Caco-2 (cell line): ENCODE measurements at regions not wholly inside any gene's neighbourhood (a gene's known extent, or its start where the extent isn't known, plus 50 kb on each side); places are given as distances from the start of the nearest gene placed in this dataset.

Experiments
- BruUV-seq: library from RNA; stranded (reverse); fragments of 400-500 nt; replicated peaks from 2 replicates; lab custom pipeline; 2021; lab: Mats Ljungman, UMichigan
- CTCF ChIA-PET: fragments of 300-600 bp; sonication (Branson Sonifier 250); formaldehyde crosslinking; loops from one replicate; lab custom pipeline; 2022; ENCODE audit warnings: antibody characterized with exemption; lab: Charles Lee
- POLR2A ChIA-PET: fragments of 300-600 bp; sonication (Branson Sonifier 250); formaldehyde crosslinking; loops from one replicate; lab custom pipeline; 2022; ENCODE audit warnings: antibody characterized with exemption; lab: Charles Lee
- DNase-seq, 2 experiments: peaks; one replicate each; pipeline versions ENCODE4 v3.0.0 to v3.0.0-alpha.2; 2020 to 2022
- H3K27me3 ChIP-seq: replicated peaks from 2 replicates; pipeline ENCODE4 v1.6.0; 2011; ENCODE audit warnings: low read length; ENCODE audit not compliant: control insufficient read depth, insufficient read depth
- H3K36me3 ChIP-seq: 2 replicates; pipeline ENCODE4 v1.5.1; 2011; ENCODE audit warnings: low read length; ENCODE audit not compliant: control insufficient read depth, insufficient read depth
- H3K4me1 ChIP-seq: fragments of 250-450 bp; sonication (Bioruptor Pico); 2 replicates; pipeline ENCODE4 v1.5.1; 2020; ENCODE audit warnings: mild to moderate bottlenecking
- H3K4me3 ChIP-seq: 2 replicates; pipeline ENCODE4 v1.5.1; 2011; ENCODE audit warnings: low read depth, mild to moderate bottlenecking, control low read depth, low read length
- H3K9me3 ChIP-seq: fragments of 250-450 bp; sonication (Bioruptor Pico); 2 replicates; pipeline ENCODE4 v1.5.1; 2020; ENCODE audit warnings: mild to moderate bottlenecking, moderate library complexity
- H3K27ac Mint-ChIP-seq: one replicate; pipeline ENCODE4 v1.8.0; 2022; ENCODE audit warnings: mixed read lengths; ENCODE audit not compliant: unreplicated experiment
- H3K27me3 Mint-ChIP-seq: one replicate; pipeline ENCODE4 v1.8.0; 2022; ENCODE audit warnings: mixed read lengths; ENCODE audit not compliant: insufficient read depth, unreplicated experiment
- H3K36me3 Mint-ChIP-seq: one replicate; pipeline ENCODE4 v1.8.0; 2022; ENCODE audit warnings: mild to moderate bottlenecking, mixed read lengths; ENCODE audit not compliant: insufficient read depth, unreplicated experiment
- H3K4me1 Mint-ChIP-seq: one replicate; pipeline ENCODE4 v1.8.0; 2022; ENCODE audit warnings: low read depth, mixed read lengths; ENCODE audit not compliant: unreplicated experiment
- H3K4me3 Mint-ChIP-seq: one replicate; pipeline ENCODE4 v1.8.0; 2022; ENCODE audit warnings: mild to moderate bottlenecking, moderate library complexity, mixed read lengths; ENCODE audit not compliant: unreplicated experiment
- H3K9me3 Mint-ChIP-seq: one replicate; pipeline ENCODE4 v1.8.0; 2022; ENCODE audit warnings: mixed read lengths; ENCODE audit not compliant: unreplicated experiment
- CTCF ChIP-seq, 2 experiments: fragments of 200-600 bp in 1 of 2; IDR thresholded peaks; 1 replicate in 1 of 2; 2 replicates in 1 of 2; pipeline versions ENCODE4 v1.5.1 to v1.8.0; 2011 to 2022; ENCODE audit warnings: antibody characterized with exemption in 1 of 2, control low read depth in 1 of 2, inconsistent platforms in 1 of 2, low read depth in 1 of 2, low read length in 1 of 2, mild to moderate bottlenecking in 1 of 2, moderate library complexity in 1 of 2; ENCODE audit not compliant: insufficient read depth in 1 of 2, severe bottlenecking in 1 of 2, unreplicated experiment in 1 of 2
- intact Hi-C: fragments of 100-400 bp; cut with micrococcal nuclease; formaldehyde crosslinking; loops from one replicate; pipeline ENCODE4 v1.10.0; 2022; ENCODE audit not compliant: unreplicated experiment

GRCh38 chr6:95135182-95135581 is 442.2 kb upstream of the MANEA start:
- H3K27ac Mint-ChIP-seq = no peak overlapping the region
- Histone ChIP-seq H3K4me3 (no peak overlapping the region), H3K36me3 (no peaks in the 10 kb centered on the region), H3K4me1 (no peaks in the 10 kb centered on the region), H3K9me3 (no peaks in the 10 kb centered on the region), H3K27me3 (no peaks in the 10 kb centered on the region)
- DNase-seq = no peak
- no peaks in the 10 kb centered on the region for H3K9me3 Mint-ChIP-seq
- no peaks in the 10 kb centered on the region for H3K4me1 Mint-ChIP-seq
- POLR2A ChIA-PET = no interaction called here
- peaks cover under 1% of the 10 kb centered on the region for H3K27me3 Mint-ChIP-seq
- TF ChIP-seq CTCF (IDR thresholded peaks at IDR 0.05; ENCODE audit: insufficient read depth in 1 of 2, low read depth in 1 of 2, low read length in 1 of 2, severe bottlenecking in 1 of 2, unreplicated experiment in 1 of 2) = no peak
- intact Hi-C loops = no loop called here
- BruUV-seq = no TSS peak
- CTCF ChIA-PET = no interaction called here
- no peak overlapping the region for H3K4me3 Mint-ChIP-seq
- H3K36me3 Mint-ChIP-seq = no peaks in the 10 kb centered on the region

GRCh38 chr6:95142101-95142500 is 435.2 kb upstream of the MANEA start:
- no peak for DNase-seq
- Mint-ChIP-seq H3K27me3 (peaks cover 3% of the 10 kb centered on the region), H3K4me1 (no peaks in the 10 kb centered on the region), H3K4me3 (no peak overlapping the region), H3K36me3 (no peaks in the 10 kb centered on the region), H3K9me3 (no peaks in the 10 kb centered on the region), H3K27ac (no peak overlapping the region)
- no peak for TF ChIP-seq CTCF (IDR thresholded peaks at IDR 0.05; ENCODE audit: insufficient read depth in 1 of 2, low read depth in 1 of 2, low read length in 1 of 2, severe bottlenecking in 1 of 2, unreplicated experiment in 1 of 2)
- Histone ChIP-seq H3K4me3 (no peak overlapping the region), H3K36me3 (no peaks in the 10 kb centered on the region), H3K9me3 (no peaks in the 10 kb centered on the region), H3K4me1 (no peaks in the 10 kb centered on the region), H3K27me3 (no peaks in the 10 kb centered on the region)
- BruUV-seq = no TSS peak
- POLR2A ChIA-PET = no interaction called here
- intact Hi-C loops = no loop called here
- CTCF ChIA-PET = no interaction called here

- H3K27me3 ChIP-seq = no peaks in the 10 kb centered on the region
- H3K27ac Mint-ChIP-seq = no peak overlapping the region
- POLR2A ChIA-PET = no interaction called here
These were observed 434.5 kb upstream of the MANEA start for GRCh38 chr6:95142661-95143335.

More at GRCh38 chr6:95142661-95143335, 434.5 kb upstream of the MANEA start:
- no peak for TF ChIP-seq CTCF (IDR thresholded peaks at IDR 0.05; ENCODE audit: insufficient read depth in 1 of 2, low read depth in 1 of 2, low read length in 1 of 2, severe bottlenecking in 1 of 2, unreplicated experiment in 1 of 2)
- no peak for DNase-seq
- no peak overlapping the region for H3K4me3 ChIP-seq
- H3K27me3 Mint-ChIP-seq = peaks cover 3% of the 10 kb centered on the region
- no peaks in the 10 kb centered on the region for H3K4me1 ChIP-seq
- no peaks in the 10 kb centered on the region for H3K9me3 ChIP-seq
- intact Hi-C loops = no loop called here
- no peak overlapping the region for H3K4me3 Mint-ChIP-seq
- H3K36me3 Mint-ChIP-seq = no peaks in the 10 kb centered on the region
- CTCF ChIA-PET = no interaction called here
- H3K4me1 Mint-ChIP-seq = no peaks in the 10 kb centered on the region
- H3K36me3 ChIP-seq = no peaks in the 10 kb centered on the region
- no peaks in the 10 kb centered on the region for H3K9me3 Mint-ChIP-seq
- BruUV-seq = no TSS peak
